Limb (tissue), 2 donors: ENCODE measurements at regions not wholly inside any gene's neighbourhood (a gene's known extent, or its start where the extent isn't known, plus 50 kb on each side); places are given as distances from the start of the nearest gene placed in this dataset.

ENCODE experiments used
- DNase-seq, 2 donors: peaks; one replicate each; pipeline ENCODE4 v3.0.0-alpha.2; 2016; ENCODE audit errors: extremely low spot score in 2 of 2

DNA sequence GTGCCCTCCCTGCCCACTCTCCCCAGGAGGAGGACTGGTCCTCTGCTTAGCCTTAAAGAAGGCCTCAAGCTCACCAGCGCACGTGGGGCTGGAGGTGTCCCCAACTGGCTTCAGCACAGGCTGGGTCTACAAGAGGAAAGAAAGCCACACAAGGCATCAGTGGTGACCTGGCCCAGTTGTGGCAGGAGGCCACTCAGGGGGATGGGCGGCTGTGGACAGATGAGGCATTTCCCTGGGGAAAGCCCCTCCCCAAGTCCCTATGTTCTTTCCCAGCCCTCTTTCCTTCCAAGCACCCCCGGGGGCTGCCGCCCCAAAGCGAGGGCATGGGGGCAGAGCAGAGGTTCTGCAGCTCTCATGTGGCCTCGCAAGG lies 155.2 kb upstream of the TLE3 start:
- no peak for DNase-seq

GRCh38 chr15:70252056-70252950 lies 154.6 kb upstream of the TLE3 start:
- DNase-seq: peak in 1 of 2 donors; percentile 24

DNA sequence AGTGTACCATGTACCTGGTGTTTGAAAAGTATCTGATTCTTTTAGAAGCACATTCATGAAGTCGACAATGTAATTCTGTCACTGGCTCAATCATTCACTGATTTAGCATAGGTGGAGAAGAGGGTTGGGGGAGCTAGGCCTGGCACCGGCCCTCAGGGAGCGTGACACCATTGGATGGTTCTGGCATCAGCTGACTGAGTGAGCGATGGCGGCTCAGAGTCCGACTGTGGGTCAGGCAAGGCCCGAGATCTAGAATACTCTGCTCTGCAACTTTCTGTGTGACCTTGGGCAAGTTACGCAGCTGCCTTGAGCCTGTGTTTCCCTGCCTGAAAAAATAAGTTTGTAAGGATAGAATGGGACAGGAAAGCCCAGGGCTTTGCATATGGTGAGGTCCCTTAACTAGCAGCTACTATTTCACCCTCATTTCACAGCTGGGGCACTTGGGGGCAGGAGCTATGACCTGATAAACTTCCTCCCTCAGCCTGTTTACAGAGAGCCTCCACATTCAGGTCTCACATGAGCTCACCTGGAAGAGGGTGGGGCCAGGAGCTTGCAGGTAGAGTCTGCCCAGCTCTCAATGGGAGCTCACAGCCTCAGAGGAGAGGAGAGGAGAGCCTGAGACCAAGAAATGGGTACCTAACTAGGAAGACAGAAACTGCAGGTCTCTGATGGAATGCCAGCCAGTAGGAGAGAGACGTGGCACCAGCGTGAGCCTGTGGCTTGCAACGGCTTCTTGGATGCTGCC lies 153.7 kb upstream of the TLE3 start:
- peak in 1 of 2 donors; percentile 26 for DNase-seq

DNA sequence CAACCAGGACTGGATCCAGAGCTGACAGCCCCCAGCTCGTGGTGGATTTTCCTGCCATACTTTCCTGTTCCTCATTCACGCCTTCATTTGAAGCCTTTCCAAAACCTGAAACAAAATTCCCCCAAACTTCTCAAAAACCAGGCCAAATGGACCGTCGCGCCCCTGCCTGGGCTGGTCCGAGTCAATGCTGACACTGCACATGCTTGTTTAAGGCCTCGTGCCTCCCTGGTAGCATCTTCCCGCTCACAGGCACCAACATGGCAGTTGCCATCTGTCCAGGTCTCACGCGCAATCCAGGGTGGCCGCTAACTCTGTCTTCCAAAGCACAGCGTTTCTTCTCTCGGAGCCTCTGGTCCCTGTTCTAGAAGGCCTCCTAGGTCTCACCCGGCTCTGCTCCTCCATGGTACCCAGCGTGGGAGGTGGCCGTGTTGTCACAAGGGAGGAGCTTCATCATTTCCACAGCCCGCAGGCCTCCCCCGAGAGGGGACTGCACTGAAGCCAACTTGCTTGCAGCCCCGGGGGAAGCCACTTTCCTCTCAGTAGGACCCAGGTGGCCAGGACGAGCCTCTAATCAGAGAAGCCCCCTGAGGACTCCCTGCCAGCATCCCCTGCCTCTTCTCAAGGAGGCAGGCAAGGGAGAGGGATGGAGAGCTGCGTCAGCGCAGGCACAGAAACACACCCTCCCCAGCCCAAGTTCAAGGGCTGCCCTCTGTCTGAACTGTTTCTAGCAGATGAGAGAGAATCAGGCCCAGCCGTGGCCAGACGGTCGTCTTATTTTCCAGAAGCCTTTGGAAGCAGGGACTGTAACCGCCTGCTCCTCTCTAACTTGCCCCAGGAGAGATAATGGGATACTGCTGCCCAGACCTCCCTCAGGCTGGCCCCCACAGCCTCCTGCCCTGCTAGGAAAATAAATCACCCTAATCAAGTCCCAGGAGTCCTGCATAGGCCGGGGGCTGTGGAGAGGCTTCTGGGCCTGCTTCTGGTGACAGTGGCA lies 152.8 kb upstream of the TLE3 start:
- no peak for DNase-seq

DNA sequence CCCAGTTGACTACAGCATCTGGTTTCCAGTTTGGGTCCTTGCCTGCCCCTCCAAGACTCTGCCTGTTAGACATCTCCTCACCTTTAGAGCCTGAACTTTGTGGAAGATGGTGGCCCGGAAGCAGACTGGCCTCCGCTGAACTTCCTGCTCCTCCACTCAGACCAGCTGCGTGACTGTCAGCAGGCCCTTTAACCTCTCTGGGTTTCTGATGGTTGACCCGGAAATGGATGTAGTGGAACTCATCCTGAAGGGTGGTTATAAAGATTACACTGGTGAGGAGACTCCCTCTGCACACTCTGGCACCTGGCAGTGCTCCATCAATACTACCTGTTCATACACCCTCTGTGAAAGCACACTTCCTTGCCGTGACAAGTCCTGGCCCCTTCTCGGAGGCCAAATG lies 151.9 kb upstream of the TLE3 start:
- no peak for DNase-seq

DNA sequence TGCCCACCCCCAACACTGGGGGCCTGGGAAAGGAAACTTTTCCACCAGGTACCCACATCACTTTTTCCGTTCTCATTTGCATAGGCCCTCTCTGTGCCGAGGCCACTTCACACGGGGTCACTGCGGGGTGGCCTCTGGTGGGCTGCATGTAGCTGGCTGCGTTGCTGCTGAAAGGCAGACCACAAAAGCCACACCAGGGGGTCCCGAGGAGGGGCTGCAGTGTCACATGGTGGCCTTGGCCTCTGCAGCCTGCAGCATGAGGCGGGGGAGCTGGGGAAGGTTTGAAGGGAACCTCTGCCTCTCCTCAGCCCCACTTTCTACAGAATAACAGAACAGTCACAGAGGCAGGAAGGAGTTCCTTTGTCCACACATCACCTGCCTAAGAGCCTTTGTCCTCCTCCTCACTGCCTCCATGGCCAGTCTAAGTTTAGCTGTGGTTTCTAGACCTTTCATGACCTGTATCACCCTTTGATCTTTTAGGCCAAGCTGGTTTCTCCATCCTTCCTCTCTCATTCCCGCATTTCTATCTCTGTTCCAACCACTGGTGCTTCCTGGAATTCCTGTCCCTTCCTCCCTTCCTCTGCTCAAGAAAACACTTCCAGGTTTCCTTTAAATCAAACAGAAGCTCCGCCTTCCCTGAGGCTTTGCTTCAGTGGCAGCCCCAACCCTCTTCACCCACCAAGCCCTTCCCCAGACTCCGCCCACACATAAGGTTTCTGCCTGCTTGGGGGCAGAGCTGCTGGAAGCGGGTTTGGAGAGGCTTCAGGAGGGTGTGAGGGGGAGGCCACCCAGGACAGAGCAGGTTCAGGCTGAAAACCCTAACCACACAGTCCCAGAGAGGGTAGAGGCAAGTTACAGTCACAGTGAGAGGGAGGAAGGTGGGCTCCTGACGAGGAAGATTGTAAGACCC lies 150.7 kb upstream of the TLE3 start:
- DNase-seq: peak in 1 of 2 donors; percentile 38

- DNase-seq: peak in 1 of 2 donors; percentile 17
These were observed 149.6 kb upstream of the TLE3 start for GRCh38 chr15:70247281-70247680.

- DNase-seq: no peak
These were observed 149.0 kb upstream of the TLE3 start for GRCh38 chr15:70246623-70247220.

GRCh38 chr15:70245932-70246622 lies 148.4 kb upstream of the TLE3 start:
- DNase-seq: no peak

DNA sequence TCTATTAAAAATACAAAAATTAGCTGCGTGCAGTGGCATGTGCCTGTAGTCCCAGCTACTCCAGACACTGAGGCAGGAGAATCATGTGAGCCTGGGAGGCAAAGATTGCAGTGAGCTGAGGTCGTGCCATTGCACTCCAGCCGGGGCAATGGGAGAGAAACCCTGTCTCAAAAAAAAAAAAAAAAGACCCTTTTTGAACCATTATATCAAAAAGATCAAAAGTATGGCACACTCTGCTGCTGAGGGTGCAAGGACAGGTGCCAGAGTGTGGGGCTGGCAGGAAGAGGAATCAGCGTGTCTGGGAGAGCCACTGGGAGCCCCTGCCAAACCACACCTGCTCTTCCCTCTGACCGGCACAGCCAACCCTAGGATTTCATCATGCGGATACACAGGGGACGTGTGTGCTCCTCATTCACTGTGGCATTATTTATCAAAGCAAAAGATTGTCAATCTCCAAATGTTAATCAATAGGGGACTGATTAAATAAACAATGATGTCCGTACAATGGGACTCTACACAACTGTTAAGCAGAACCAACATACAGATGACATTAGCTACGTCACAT lies 147.3 kb upstream of the TLE3 start:
- no peak for DNase-seq

DNA sequence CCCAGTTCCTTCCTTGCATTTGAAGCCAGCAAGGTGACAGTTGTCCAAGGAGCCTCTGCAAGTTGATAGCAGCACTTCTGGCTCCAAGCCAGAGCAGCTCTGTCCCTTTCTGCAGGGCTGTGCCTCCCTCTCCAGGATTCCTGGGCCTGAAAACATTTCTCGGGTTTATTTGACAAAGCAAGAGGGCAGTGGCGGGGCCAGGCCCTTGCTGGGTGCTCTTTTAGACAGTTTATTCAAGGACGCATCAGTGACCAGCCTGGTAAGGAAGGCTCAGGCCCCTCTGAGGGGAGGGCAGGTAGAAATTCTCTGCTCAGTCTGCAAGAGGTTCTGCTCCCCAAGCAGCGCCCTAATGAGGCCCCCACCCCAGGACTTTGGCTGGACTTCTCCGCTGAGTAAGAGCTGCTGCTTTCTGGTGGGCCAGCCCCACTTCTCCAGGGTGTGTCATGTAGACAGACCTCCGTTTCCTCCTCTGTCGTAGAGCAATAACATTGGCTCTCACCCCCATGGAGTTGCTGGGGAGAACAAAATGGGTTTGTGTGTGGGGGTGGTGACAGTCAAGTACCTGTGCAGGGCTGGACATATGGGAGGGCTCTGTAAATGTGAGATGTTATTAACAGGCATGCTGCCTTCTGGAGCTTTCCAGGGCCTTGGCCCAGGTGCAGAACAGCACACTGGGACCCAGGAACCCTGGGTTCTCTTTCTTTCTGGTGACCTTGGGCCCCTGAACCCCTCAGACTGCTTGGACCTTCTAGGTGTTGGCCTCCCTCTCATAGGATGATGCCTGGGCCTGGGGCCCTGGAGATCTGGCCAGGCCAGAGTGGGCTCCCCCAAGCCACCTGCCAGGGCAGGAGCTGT lies 146.2 kb upstream of the TLE3 start:
- DNase-seq: no peak

GRCh38 chr15:70242951-70243685 lies 145.4 kb upstream of the TLE3 start:
- no peak for DNase-seq

DNA sequence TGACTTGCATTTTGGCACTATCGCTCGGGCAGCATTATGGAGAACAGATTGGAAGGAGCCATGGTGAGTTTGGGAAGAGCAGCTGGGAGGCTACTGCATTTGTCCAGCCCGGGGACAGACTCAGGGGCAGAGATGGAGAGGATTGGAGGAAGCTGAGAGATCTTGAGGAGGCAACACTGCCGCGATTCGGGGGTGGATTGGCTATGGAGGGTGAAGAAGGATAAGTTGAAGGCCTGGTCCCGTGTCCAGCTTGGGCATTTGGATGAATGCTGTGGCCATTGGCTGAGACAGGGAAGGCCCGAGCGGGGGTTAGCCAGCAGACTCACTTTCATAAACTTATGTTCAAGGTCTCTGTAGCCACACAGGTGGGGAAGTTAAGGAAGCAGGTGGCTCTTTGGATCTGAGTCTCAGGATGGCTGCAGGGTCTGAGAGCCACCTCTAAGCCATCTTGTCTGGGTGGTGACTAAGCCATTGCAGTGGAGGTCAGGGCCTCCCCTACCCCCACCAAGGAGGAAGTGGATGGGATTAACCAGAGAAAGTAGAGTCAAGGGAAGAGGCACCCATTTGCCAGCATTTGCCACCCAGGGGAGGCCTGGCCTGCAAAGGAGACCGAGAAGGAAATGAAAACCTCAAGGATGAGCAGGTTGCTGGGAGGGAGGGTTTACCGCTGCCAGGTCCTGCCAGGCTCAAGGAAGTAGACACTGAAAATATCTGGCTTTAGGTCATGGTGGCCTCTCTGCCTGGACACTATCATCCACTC lies 144.0 kb upstream of the TLE3 start:
- no peak for DNase-seq

DNA sequence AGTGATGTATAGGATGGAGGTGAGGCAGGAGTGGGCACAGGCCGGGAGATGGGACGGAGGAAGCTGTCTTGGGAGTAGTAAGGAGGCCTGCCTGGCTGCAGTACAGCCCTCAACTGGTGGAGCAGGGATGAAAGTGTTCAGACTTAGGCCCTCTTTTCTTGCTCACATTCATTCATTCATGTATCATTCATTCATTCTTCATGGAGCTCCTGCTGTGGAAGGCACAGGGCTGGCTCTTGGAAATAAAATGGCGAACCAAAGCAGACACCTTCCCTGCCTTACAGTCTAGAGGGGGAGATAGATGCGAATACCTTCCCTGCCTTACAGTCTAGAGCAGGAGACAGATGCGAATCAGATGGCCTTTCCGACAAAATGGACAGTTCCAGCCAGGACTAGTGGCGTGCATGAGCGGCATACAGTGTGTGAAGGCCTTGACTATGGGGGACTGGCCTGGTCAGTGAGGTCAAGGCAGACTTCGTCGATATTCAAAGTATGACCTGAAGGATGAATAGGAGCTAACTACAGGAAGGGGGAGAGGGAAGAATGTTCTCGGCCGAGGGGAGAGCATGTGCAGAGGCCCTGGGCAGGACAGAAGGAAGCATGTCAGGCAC lies 143.2 kb upstream of the TLE3 start:
- no peak for DNase-seq

DNA sequence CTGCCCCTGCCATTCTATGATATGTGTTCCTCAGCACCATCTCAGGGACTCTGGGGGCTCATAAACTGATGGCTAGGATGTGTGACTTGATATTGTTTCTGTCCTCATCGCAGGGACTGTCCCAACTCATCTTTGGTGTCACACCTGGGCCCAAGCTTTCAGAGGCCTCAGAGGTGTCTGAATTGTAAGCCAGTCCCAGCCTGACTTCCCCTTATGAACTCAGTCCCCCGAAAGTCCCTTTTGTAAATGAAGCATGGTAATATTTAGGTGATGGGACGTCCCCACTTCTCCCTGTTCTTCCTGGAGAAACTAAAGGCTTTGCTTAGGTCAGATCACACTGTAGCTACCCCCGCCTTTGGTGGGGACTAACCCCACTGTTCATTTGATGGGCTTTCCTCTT lies 142.4 kb upstream of the TLE3 start:
- DNase-seq: no peak

- DNase-seq: no peak
These were observed 141.2 kb upstream of the TLE3 start for GRCh38 chr15:70238917-70239316.
